Parathyroid adenoma (tissue), 2 donors: ENCODE measurements at regions not wholly inside any gene's neighbourhood (a gene's known extent, or its start where the extent isn't known, plus 50 kb on each side); places are given as distances from the start of the nearest gene placed in this dataset.

Experiments
- H2AFZ ChIP-seq: fragments of 300-600 bp; sonication (generic); one replicate; pipeline ENCODE4 v1.7.0; 2017; ENCODE audit warnings: antibody characterized with exemption, mild to moderate bottlenecking
- H3K27ac ChIP-seq: fragments of 300-600 bp; sonication (generic); one replicate; pipeline ENCODE4 v1.7.0; 2017
- H3K27me3 ChIP-seq: fragments of 300-600 bp; sonication (generic); one replicate; pipeline ENCODE4 v1.7.0; 2017; ENCODE audit warnings: low read length; ENCODE audit not compliant: control insufficient read depth, insufficient read depth
- H3K36me3 ChIP-seq: fragments of 300-600 bp; sonication (generic); one replicate; pipeline ENCODE4 v1.7.0; 2017; ENCODE audit warnings: low read length; ENCODE audit not compliant: control insufficient read depth, insufficient read depth
- H3K4me1 ChIP-seq: fragments of 300-600 bp; sonication (generic); one replicate; pipeline ENCODE4 v1.7.0; 2017; ENCODE audit warnings: control low read depth
- H3K4me2 ChIP-seq: fragments of 300-600 bp; sonication (generic); one replicate; pipeline ENCODE4 v1.7.0; 2017; ENCODE audit warnings: low read length
- H3K4me3 ChIP-seq: fragments of 300-600 bp; sonication (generic); one replicate; pipeline ENCODE4 v1.7.0; 2017; ENCODE audit warnings: low read depth, low read length
- H3K79me2 ChIP-seq: fragments of 300-600 bp; sonication (generic); one replicate; pipeline ENCODE4 v1.7.0; 2017; ENCODE audit warnings: control low read depth
- H3K9ac ChIP-seq: fragments of 300-600 bp; sonication (generic); one replicate; pipeline ENCODE4 v1.7.0; 2017; ENCODE audit warnings: mild to moderate bottlenecking
- H3K9me3 ChIP-seq: fragments of 300-600 bp; sonication (generic); one replicate; pipeline ENCODE4 v1.7.0; 2017; ENCODE audit warnings: low read length; ENCODE audit not compliant: control insufficient read depth
- TF ChIP-seq, protein P1 (sequence below): fragments of 300-600 bp; sonication (generic); IDR thresholded peaks from one replicate; pipeline ENCODE4 v1.7.0; 2017; ENCODE audit warnings: antibody characterized with exemption, mild to moderate bottlenecking
- donor health status: primary hyperparathyroidism.

DNA sequence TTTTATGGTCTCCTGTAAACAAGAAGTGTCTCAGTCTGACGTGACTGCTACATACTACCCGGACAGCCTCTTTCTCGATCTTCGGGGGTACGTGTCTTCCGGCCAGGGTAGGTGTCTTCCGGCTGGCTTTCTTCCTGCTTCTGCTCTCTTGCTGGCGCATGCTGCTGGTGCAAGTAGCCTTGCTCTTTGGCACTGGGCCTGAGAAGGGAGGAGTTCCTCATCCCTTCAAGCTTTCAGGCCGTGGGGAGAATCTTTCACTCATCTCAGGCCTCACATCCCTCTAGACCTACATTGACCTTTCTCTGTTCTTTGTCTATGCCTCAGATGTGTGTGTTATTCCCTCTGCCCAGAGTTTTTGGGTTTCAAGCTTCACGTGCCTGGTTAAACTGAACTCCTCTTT, 130.4 kb downstream of the JCAD start:
- no peaks in the 10 kb centered on the region for H3K27me3 ChIP-seq
- H3K4me3 ChIP-seq, result no peak overlapping the region
- H3K4me2 ChIP-seq, result no peak overlapping the region
- no peak overlapping the region for H2AFZ ChIP-seq
- H3K36me3 ChIP-seq, result no peaks in the 10 kb centered on the region
- H3K9ac ChIP-seq, result no peak overlapping the region
- H3K27ac ChIP-seq, result no peak overlapping the region
- H3K79me2 ChIP-seq, result no peaks in the 10 kb centered on the region
- no peaks in the 10 kb centered on the region for H3K9me3 ChIP-seq
- TF ChIP-seq, protein P1, sequence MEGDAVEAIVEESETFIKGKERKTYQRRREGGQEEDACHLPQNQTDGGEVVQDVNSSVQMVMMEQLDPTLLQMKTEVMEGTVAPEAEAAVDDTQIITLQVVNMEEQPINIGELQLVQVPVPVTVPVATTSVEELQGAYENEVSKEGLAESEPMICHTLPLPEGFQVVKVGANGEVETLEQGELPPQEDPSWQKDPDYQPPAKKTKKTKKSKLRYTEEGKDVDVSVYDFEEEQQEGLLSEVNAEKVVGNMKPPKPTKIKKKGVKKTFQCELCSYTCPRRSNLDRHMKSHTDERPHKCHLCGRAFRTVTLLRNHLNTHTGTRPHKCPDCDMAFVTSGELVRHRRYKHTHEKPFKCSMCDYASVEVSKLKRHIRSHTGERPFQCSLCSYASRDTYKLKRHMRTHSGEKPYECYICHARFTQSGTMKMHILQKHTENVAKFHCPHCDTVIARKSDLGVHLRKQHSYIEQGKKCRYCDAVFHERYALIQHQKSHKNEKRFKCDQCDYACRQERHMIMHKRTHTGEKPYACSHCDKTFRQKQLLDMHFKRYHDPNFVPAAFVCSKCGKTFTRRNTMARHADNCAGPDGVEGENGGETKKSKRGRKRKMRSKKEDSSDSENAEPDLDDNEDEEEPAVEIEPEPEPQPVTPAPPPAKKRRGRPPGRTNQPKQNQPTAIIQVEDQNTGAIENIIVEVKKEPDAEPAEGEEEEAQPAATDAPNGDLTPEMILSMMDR, result no peak
- H3K4me1 ChIP-seq, result no peaks in the 10 kb centered on the region

DNA sequence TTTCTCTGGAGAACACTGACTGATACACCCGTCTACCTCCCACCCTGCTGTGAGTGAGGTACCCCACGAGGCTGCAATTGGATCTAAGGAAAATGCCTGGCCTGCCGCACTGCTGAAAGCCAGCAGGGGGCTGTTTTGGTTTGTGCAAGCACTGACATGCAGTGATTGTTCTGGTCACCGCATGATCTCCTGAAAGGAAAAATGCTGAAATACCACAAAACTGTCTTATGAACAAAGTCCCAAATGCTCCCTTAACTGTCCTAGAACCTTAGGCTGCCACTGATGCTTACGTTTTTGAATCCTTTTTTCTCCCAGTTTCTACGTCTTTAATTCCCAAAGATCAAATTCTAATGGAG, 132.7 kb downstream of the JCAD start:
- no peaks in the 10 kb centered on the region for H3K27me3 ChIP-seq
- no peaks in the 10 kb centered on the region for H3K79me2 ChIP-seq
- H3K4me3 ChIP-seq, result no peak overlapping the region
- TF ChIP-seq, protein P1, result peak; percentile 28
- no peaks in the 10 kb centered on the region for H3K4me1 ChIP-seq
- no peak overlapping the region for H3K4me2 ChIP-seq
- no peaks in the 10 kb centered on the region for H3K36me3 ChIP-seq
- no peak overlapping the region for H3K27ac ChIP-seq
- H3K9me3 ChIP-seq, result no peaks in the 10 kb centered on the region
- no peak overlapping the region for H3K9ac ChIP-seq
- H2AFZ ChIP-seq, result no peak overlapping the region

DNA sequence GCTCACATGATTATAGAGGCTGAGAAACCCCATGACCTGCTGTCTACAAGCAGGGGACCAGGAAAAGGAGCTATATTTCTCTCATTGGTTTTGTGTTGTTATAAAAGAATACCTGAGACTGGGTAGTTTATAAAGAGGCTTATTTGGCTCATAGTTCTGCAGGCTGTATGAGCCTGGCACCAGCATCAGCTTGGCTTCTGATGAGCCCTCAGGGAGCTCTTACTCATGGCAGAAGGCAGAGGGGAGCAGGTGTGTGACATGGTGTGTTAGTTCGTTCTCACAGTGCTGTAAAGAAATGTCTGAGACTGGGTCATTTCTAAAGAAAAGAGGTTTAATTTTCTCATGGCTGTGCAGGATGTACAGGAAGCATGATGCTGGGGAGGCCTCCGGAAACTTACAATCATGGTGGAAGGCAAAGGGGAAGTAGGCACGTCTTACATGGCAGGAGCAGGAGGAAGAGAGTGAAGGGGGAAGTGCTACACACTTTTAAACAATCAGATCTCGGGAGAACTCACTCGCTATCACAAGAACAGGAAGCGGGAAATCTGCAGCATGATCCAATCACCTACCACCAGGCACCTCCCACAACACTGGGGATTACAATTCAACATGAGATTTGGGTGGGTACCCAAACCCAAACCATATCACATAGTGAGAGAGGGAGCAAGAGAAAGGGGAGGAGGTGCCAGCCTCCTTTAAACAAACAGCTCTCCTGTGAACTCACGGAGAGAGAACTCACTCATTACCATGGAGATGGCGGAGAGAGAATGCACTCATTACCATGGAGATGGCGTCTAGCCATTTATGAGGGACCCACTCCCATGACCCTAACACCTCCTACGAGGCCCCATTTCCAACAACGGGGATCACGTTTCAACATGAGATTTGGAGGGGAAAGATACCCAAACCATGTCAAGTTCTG, 133.4 kb downstream of the JCAD start:
- Histone ChIP-seq H3K9ac (no peak overlapping the region), H3K36me3 (no peaks in the 10 kb centered on the region), H3K27me3 (no peaks in the 10 kb centered on the region), H3K4me2 (no peak overlapping the region), H3K27ac (no peak overlapping the region), H3K79me2 (no peaks in the 10 kb centered on the region), H3K4me3 (no peak overlapping the region), H2AFZ (no peak overlapping the region), H3K9me3 (no peaks in the 10 kb centered on the region), H3K4me1 (peaks cover 4% of the 10 kb centered on the region)
- TF ChIP-seq, protein P1, result no peak

DNA sequence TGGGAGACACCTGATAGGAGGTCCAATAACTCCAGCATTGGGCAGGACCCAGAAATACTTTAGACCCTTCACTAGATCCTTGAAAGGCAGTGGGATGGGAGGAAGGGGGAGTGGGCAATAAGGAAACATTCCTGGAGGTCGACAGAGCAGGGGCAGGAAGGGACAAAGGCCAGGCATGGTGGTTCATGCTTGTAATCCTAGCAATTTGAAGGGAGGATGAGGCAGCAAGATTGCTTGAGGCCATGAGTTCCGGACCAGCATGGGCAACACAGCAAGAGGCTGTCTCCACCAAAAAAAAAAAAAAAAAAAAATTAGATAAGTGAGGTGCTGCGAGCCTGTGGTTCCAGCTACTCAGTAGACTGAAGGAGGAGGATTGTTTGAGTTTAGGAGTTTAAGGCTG, 134.9 kb downstream of the JCAD start:
- no peak overlapping the region for H3K9ac ChIP-seq
- H3K4me2 ChIP-seq, result no peak overlapping the region
- H3K4me1 ChIP-seq, result peaks cover 14% of the 10 kb centered on the region
- H3K27ac ChIP-seq, result no peak overlapping the region
- no peak overlapping the region for H2AFZ ChIP-seq
- TF ChIP-seq, protein P1, result no peak
- no peaks in the 10 kb centered on the region for H3K27me3 ChIP-seq
- H3K4me3 ChIP-seq, result no peak overlapping the region
- no peaks in the 10 kb centered on the region for H3K79me2 ChIP-seq
- no peaks in the 10 kb centered on the region for H3K36me3 ChIP-seq
- H3K9me3 ChIP-seq, result no peaks in the 10 kb centered on the region
